ENCODE measurements at regions not wholly inside any gene's neighbourhood (a gene's known extent, or its start where the extent isn't known, plus 50 kb on each side); places are given as distances from the start of the nearest gene placed in this dataset.

GRCh38 chr3:127349501-127350171 lies 61.8 kb upstream of the PRR20G start:
- ChIA-PET CTCF (ENCODE audit: partially characterized antibody) (no interaction called here), POLR2A (ENCODE audit: partially characterized antibody) (no interaction called here)
- intact Hi-C loops (cut with micrococcal nuclease): no loop called here
- no peaks in the 10 kb centered on the region for H3K36me3 ChIP-seq (ENCODE audit: insufficient read depth, low read length)
- Mint-ChIP-seq H3K36me3 (no peaks in the 10 kb centered on the region), H3K4me3 (no peak overlapping the region), H3K9me3 (peaks cover 0 to 11% (median 0%) of the 10 kb centered on the region in 8 donors), H3K4me1 (no peaks in the 10 kb centered on the region), H3K27ac (no peak overlapping the region), H3K27me3 (peaks cover 5% of the 10 kb centered on the region in 2 donors)
- H3K27ac ChIP-seq (ENCODE audit: low read depth, low read length): no peak overlapping the region
- no peaks in the 10 kb centered on the region for H3K4me1 ChIP-seq (ENCODE audit: insufficient read depth, low read length)
- H3K27me3 ChIP-seq (ENCODE audit: insufficient read depth, low read length): no peaks in the 10 kb centered on the region
- no peak overlapping the region for H3K4me3 ChIP-seq (ENCODE audit: low read length in 2 of 2)
- H3K9me3 ChIP-seq (ENCODE audit: control insufficient read depth in 1 of 2, low read length in 2 of 2): no peaks in the 10 kb centered on the region
- DNase-seq: no peak

GRCh38 chr3:127342735-127343134 lies 54.9 kb upstream of the PRR20G start:
- Histone ChIP-seq H3K4me3 (ENCODE audit: low read length in 2 of 2) (no peak overlapping the region), H3K27ac (ENCODE audit: low read depth, low read length) (no peak overlapping the region), H3K9me3 (ENCODE audit: control insufficient read depth in 1 of 2, low read length in 2 of 2) (no peaks in the 10 kb centered on the region), H3K36me3 (ENCODE audit: insufficient read depth, low read length) (no peaks in the 10 kb centered on the region), H3K4me1 (ENCODE audit: insufficient read depth, low read length) (no peaks in the 10 kb centered on the region), H3K27me3 (ENCODE audit: insufficient read depth, low read length) (no peaks in the 10 kb centered on the region)
- ChIA-PET CTCF (ENCODE audit: partially characterized antibody) (no interaction called here), POLR2A (ENCODE audit: partially characterized antibody) (no interaction called here)
- DNase-seq: no peak
- H3K9me3 Mint-ChIP-seq: peaks cover 0 to 15% (median 6%) of the 10 kb centered on the region in 8 donors
- H3K4me1 Mint-ChIP-seq: no peaks in the 10 kb centered on the region
- H3K4me3 Mint-ChIP-seq: no peak overlapping the region
- H3K36me3 Mint-ChIP-seq: no peaks in the 10 kb centered on the region
- H3K27ac Mint-ChIP-seq: no peak overlapping the region
- H3K27me3 Mint-ChIP-seq: peaks cover 17% of the 10 kb centered on the region in 2 donors
- intact Hi-C loops (cut with micrococcal nuclease): no loop called here

GRCh38 chr3:127339928-127340861 lies 52.3 kb upstream of the PRR20G start:
- H3K27ac ChIP-seq (ENCODE audit: low read depth, low read length): no peak overlapping the region
- no peak overlapping the region for H3K27ac Mint-ChIP-seq
- H3K36me3 ChIP-seq (ENCODE audit: insufficient read depth, low read length): no peaks in the 10 kb centered on the region
- peaks cover 2 to 8% (median 6%) of the 10 kb centered on the region in 8 donors for H3K9me3 Mint-ChIP-seq
- intact Hi-C loops (cut with micrococcal nuclease): no loop called here
- DNase-seq: no peak
- ChIA-PET POLR2A (ENCODE audit: partially characterized antibody) (no interaction called here), CTCF (ENCODE audit: partially characterized antibody) (no interaction called here)
- H3K27me3 Mint-ChIP-seq: peaks cover 18 to 27% of the 10 kb centered on the region in 2 donors
- no peaks in the 10 kb centered on the region for H3K27me3 ChIP-seq (ENCODE audit: insufficient read depth, low read length)
- H3K4me3 Mint-ChIP-seq: no peak overlapping the region
- H3K4me3 ChIP-seq (ENCODE audit: low read length in 2 of 2): no peak overlapping the region
- no peaks in the 10 kb centered on the region for H3K4me1 Mint-ChIP-seq
- H3K9me3 ChIP-seq (ENCODE audit: control insufficient read depth in 1 of 2, low read length in 2 of 2): no peaks in the 10 kb centered on the region
- no peaks in the 10 kb centered on the region for H3K36me3 Mint-ChIP-seq
- H3K4me1 ChIP-seq (ENCODE audit: insufficient read depth, low read length): no peaks in the 10 kb centered on the region

DNA sequence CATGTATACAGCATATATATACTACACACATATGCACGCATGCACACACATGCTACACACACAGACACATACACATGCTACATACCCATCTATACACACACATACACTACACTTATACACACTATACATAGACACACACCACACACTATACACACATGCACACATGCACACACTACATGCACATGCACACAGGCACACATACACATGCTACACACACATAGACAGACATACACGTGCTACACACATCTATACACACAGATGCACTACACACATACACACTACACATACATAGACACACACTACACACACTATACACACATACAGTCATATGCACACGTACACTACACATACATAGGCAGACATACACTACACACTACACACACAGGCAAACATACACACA lies 51.2 kb upstream of the PRR20G start:
- Mint-ChIP-seq H3K27ac (no peak overlapping the region), H3K36me3 (no peaks in the 10 kb centered on the region), H3K27me3 (peaks cover 16 to 27% of the 10 kb centered on the region in 2 donors), H3K9me3 (peaks cover 4 to 18% (median 9%) of the 10 kb centered on the region in 8 donors), H3K4me1 (no peaks in the 10 kb centered on the region), H3K4me3 (no peak overlapping the region)
- intact Hi-C loops (cut with micrococcal nuclease): no loop called here
- H3K27me3 ChIP-seq (ENCODE audit: insufficient read depth, low read length): no peaks in the 10 kb centered on the region
- H3K36me3 ChIP-seq (ENCODE audit: insufficient read depth, low read length): no peaks in the 10 kb centered on the region
- no peaks in the 10 kb centered on the region for H3K4me1 ChIP-seq (ENCODE audit: insufficient read depth, low read length)
- no peaks in the 10 kb centered on the region for H3K9me3 ChIP-seq (ENCODE audit: control insufficient read depth in 1 of 2, low read length in 2 of 2)
- ChIA-PET POLR2A (ENCODE audit: partially characterized antibody) (no interaction called here), CTCF (ENCODE audit: partially characterized antibody) (no interaction called here)
- no peak overlapping the region for H3K27ac ChIP-seq (ENCODE audit: low read depth, low read length)
- H3K4me3 ChIP-seq (ENCODE audit: low read length in 2 of 2): no peak overlapping the region
- DNase-seq: no peak

DNA sequence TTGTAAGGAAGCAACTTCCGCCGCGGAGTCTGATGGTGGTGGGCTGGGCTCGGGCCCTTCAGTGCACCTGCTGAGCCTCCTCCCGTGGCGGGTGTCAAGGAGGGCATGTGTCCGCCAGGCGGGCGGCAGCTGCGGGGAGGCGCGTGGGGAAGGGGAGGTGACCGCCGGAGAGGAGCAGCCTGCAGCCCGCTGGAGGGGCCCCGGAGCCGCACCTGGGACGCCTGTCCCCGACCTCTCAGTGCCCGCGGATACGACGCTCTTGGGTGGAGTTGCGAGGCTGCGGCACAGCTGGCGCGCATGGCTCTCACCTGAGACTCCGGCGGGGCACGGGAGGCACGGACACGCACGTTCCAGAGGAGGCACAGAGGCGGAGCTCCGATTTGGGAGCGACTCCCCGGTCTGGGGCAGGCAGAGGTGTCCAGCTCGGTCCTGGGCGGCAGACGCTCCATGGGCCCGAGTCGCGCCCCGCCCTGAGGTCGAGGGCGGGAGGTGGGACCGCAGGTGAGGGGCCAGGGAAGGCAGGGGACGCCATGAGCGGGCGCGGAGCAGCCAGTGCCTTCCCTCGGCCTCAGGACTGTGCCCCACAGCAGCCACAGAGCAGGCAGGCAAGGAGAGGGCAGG lies 50.2 kb upstream of the PRR20G start:
- H3K36me3 Mint-ChIP-seq: no peaks in the 10 kb centered on the region
- peaks cover 6 to 25% (median 12%) of the 10 kb centered on the region in 8 donors for H3K9me3 Mint-ChIP-seq
- intact Hi-C loops (cut with micrococcal nuclease): no loop called here
- no peak overlapping the region for H3K4me3 Mint-ChIP-seq
- no peaks in the 10 kb centered on the region for H3K27me3 ChIP-seq (ENCODE audit: insufficient read depth, low read length)
- POLR2A ChIA-PET (ENCODE audit: partially characterized antibody): no interaction called here
- H3K4me1 ChIP-seq (ENCODE audit: insufficient read depth, low read length): no peaks in the 10 kb centered on the region
- no peak overlapping the region for H3K4me3 ChIP-seq (ENCODE audit: low read length in 2 of 2)
- H3K27me3 Mint-ChIP-seq: peaks cover 16 to 25% of the 10 kb centered on the region in 2 donors
- no peak for DNase-seq
- H3K27ac ChIP-seq (ENCODE audit: low read depth, low read length): no peak overlapping the region
- CTCF ChIA-PET (ENCODE audit: partially characterized antibody): no interaction called here
- no peaks in the 10 kb centered on the region for H3K9me3 ChIP-seq (ENCODE audit: control insufficient read depth in 1 of 2, low read length in 2 of 2)
- no peaks in the 10 kb centered on the region for H3K36me3 ChIP-seq (ENCODE audit: insufficient read depth, low read length)
- no peaks in the 10 kb centered on the region for H3K4me1 Mint-ChIP-seq
- no peak overlapping the region for H3K27ac Mint-ChIP-seq

Measured in CD4-positive, alpha-beta memory T cell (primary cell).